Myocyte (in vitro differentiated cells): ENCODE measurements at regions not wholly inside any gene's neighbourhood (a gene's known extent, or its start where the extent isn't known, plus 50 kb on each side); places are given as distances from the start of the nearest gene placed in this dataset.

Experiments
- DNase-seq: peaks from one replicate; pipeline ENCODE4 v3.0.0-alpha.2; 2012; ENCODE audit warnings: low read depth

DNA sequence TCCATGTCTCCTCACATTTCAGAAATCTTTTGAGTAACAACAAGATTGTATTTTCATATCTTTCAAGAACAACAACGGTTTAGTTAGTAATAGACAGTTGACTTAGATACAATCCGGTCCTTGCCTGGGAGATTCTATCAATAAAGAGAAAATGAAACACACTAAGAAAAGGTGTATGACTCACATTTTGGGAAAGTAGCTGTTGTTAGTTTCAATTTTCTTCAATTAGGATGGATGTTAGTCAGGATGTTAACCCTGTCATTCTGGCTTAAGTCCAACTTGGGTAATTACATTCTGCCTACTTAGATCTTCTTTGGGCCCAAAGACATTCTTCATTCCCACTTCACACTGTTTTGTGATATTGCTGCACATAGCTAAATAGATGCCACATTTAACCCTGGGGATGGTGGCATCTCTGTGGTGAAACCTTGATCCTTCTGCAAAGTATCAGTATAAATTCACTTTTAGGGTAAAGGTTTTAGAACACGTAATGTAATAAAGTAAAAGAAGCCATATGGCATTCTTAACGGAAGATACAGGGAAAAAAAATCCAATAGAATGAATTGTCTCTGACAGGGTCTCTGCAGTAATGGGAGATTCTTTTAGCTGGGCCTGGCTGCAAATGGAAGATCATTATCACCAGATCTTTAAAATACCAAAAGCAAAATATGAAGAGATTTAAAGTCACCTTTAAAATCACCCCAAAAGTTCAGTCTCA lies 365.5 kb downstream of the FIGN start:
- no peak for DNase-seq

DNA sequence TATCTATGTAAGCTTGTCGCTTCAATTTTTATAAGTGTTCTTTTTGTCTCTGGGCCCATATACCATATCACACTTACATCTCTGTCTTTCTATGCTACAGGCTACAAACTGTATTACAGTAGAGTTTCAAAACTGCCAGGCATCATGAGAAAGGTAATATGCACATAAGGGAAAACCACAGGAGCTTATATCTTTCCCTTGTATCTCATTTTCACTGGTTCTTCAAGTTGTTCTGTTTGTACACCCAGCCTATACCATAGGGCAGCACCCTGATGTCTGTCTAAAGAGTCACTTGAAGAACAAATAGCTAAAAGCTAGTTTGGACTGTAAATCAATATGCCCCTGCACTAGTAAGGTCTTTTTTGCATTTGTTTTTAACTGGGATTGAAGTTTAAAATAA lies 366.7 kb downstream of the FIGN start:
- DNase-seq, result no peak

DNA sequence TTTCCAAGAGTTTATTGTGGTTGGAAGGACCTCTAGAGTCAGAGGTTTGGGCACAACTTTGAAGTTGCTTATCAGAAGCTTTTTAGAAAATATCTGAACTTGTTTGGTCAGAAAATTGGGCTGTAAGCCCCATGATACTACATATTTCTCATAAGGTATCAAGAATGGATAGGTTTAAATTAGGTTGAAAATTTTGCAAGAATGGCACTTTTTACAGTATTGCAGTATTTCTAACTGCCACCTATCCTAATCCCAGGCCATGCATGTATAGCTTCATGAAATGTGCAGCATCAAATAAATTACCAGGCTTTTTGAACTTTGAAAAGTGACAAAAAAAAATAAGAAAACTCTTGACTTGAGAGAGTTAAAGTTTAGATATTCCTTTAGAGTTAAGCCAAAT lies 367.2 kb downstream of the FIGN start:
- DNase-seq, result no peak

DNA sequence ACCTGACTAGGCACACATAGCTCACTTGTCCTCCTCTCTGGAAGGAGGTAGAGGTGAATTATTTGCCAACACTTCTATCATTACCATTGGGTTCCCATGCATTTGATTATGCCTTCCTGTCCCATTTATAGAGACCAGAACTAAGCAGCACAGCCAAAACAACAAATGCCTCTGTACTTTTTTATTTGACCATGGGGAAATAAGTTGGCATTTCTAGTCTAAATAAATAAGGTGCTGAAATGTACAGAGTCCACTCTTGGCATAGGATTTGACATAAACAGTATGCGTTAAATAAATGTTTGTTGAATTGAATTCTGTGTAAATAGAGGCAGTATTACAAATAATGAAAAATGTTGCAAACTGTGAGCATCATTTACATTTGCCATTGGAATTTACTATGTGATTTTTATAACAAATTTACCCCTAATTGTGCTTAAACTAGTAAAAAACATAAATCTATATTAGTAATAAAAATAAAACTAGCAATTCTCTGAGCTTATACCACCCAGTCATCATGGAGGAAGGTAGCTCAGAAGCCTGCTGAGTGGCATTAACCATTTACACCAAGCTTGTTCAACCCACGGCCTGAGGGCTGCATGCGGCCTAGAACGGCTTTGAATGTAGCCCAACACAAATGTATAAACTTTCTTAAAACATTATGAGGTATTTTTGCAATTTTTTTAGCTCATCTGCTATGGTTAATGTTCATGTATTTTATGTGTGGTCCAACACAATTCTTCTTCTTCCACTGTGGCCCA lies 367.8 kb downstream of the FIGN start:
- no peak for DNase-seq

DNA sequence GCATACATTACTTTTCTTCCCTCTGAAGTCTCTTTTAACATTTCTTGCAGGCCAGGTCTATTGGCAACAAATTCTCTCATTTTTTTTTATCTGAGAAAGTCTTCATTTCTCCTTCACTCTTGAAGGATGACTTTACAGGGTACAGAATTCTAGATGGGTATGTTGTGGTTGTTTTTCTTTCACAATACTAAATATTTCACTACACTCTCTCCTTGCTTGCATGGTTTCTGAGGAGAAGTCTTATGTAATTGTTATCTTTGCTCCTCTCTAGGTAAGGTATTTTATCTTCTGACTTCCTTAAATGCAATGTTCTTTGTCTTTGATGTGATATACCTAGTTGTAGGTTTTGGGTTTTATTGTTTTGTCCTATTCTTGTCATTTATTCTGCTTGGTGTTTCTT lies 371.1 kb downstream of the FIGN start:
- no peak for DNase-seq

DNA sequence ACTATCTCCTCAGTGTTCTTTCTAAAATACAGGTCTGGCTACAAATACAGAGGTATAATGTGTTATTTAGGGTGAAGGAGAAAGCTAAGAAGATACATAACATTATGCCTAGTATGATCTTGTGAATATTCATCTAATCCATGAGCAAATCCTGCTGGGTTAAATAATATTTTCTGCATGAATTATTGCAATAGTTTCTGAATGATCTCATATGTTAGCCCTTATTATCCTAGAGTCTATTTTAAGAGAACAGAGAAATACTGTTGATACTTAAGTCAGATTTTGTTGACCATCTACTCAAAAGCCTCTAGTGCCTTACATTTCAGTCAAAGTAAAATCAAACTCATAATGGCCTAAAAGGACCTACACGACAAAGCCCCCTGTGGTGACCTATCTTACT lies 382.3 kb downstream of the FIGN start:
- DNase-seq, result no peak

DNA sequence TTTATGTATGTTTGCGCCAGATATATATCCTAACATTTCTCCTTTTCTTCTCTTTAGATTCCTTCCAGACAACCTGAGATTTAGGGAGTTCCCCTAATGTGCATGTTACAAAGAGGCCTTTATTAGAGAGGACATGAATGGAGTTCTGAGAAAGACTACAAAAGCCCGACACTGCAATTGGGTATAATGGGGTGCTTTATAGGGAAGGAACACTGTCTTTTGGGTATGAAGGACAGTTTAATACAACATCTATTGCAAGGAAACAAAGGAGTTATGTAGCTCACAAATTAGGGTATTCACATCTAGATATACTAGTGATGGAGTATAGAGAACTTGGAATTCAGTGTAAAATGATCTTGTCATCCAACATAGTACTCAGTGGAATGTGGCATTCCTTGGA lies 383.8 kb downstream of the FIGN start:
- DNase-seq, result no peak

DNA sequence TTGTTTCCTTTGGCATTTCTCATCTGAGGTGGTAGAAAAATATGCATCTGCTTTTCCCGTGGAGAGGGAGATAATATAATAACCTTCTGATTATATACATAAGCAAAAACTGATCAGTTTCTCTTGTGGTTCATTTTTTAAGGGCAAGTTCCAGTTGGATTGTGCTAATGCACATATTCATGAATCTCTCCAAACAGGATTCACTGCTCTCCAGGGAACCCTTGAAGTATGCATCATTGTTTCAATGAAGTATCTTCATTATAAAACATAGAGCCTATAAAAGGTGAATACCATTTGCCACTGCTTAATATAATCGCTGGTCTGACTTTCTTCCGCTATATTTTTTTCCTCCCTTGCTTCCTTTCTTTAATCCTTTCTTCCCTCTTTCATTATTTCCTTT lies 384.7 kb downstream of the FIGN start:
- no peak for DNase-seq

DNA sequence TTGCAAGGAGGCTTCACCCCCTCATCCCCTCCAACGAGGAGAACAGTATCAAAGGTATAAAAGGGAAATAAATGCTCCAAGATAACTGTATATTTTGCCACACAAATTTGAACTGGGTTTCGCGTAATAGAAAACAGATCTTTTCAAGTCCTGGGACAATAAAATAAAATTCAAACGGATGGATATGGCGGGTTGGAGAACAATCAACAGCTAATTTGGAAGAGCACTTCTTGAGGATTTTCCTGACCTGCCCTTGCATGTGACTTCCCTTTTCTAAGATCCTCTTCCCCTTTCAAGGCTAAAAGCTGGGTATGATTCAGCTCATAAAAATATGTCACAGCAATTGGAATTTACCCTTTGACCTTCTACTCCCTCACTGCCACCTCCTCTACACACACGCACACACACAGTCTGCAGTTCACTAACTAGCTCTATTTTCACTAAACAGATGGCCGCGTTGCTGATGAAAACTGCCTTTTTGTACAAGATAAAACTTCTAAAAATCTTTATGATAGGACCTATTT lies 386.9 kb downstream of the FIGN start:
- DNase-seq, result peak; percentile 86

DNA sequence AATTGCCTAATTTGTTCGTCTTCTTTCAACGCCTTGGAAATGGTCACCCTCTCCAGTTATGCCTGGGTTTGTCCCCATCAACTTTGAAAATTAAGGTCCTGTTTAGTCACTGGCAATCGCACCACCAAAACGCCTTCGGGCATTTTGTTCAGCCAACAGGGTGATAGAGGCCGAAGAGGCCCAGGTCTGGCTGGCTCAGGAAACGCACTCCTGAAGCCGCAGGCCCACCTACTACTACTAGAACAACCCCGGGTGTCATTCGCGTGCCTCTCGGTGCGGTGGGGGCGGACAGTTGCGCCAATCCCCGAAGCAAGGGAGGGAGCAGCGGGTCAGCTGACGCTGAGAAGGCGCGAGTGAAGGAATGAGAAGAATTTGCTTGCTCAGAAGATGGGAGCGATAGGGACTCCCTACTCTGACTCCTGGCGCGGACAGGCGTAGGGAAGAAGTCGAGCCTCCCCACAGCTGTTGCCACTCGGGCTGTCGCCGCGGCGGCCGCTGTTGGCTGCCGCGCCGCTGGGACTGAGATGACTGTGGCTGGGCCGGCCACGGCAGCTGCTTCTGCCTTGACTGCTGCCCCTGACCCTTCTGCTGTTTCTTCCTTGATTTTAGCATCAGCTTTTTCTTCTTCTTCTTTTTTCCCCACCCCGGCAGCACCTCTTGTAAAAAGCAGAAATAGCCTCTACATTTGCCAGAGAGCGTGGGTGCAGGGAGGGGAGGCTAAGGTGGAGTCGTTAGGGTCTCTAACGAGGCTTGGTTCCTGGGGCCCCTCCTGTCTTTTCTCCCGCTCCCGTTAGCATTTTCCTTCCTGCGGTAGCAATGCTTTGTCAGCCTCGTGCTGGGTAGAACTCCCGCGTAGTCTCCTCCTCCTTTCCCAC lies 387.6 kb downstream of the FIGN start:
- peak; percentile 99 for DNase-seq

DNA sequence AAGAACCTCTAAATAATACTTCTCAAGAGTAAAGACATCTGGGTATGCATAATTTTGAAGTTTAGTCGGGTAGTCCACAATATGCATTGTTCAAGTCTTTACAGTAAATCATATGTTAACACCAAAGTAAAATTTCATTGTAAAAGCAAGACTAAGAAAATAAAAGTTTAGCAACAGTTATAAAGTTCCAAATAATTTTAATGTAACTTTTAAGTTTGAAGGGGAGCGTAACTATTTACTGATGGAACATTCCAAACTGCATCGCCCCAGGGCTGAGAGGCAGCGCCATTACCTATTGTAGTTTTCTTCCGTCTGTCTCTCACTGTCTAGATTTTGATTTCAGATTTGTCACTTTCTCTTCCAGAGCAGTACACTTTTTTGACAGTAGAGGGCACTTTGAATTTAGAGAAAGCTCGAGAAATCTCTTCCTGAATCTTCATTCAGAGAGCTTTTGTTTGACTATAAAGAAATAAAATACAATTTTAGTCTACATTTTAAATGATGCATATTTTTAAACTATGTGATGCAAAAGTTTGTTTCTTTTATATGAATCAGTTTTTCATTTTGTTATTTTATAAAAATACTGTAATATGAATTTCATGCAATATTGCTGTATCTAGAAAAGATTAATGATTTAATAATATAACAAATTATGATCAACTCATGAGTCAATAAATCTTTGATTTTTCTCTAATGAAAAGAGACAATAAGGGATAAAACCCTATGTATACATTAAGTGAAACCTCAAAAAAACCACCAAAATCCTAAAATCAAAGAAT lies 389.8 kb downstream of the FIGN start:
- peak; percentile 91 for DNase-seq

DNA sequence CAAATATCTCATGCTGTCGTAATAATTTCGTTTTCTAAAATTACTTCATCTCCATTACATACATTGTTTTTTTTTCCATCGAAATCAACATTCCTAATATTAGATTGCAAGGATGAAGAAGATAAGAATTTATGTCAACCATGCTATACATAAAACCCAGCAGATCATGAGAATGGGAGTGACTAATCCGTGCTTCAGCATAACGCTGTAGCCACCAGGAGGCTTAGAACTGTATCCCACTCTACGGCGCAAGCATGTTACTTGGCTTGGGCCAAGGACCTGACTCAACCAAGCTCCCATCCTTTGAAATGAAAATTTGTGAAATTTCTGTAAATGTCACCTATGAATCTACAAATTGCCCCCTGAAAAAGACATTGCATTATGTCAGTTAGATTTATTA lies 392.5 kb downstream of the FIGN start:
- no peak for DNase-seq

DNA sequence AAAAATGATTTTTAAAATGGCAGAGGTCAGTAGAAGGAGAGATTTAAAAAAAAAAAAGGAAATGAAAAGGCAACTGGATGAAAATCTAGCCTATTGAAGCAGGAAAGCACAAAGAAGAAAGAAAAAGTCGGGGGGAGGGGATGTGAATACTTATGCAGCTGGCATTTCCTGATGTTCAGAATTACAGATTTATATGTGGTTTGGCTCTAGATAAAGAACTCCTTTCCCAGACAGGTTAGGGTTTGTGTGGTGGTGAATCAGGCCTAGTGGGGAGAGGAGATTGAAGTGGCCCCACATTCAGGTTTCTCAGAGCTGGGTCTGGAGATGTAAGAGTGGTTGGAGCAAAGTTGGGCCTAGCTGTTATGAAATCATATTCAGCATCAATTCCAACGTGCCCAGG lies 394.4 kb downstream of the FIGN start:
- no peak for DNase-seq

DNA sequence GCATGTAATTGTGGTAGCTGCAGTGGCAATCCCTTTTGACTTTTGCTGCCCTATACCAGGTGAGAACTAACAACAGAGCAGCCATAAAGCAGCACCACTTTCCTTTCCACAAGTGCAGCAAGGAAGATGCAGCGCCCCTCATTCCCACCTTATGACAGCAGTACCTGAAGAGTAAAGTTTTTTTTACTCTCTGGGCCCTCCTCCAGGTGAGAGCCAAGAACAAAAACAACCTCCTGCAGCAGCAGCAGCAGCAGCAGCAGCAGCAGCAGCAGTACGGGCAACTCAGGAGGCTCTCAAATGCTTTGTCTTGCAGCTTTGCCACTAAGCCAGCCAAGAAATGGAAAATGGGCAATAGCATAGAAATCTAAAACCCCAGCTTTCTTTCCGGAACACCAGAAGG lies 397.5 kb downstream of the FIGN start:
- no peak for DNase-seq

DNA sequence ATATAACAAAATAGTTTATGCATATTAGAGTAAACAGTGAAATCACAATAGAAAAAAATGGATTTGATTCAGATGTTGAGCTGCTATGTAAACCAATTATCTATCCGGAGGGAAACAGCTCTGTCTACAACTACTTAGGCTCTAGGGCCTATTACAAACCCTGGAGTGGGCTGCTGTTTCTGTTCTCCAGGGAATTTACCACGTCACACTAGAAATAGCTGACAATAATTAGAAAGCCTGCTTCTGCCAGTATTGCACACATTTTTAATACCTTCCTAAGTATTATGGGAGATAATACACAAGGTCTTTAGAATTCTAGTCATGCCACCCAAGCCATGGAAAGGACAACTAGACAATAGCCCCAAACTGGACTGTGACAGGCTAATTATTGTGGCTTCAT lies 411.1 kb downstream of the FIGN start:
- no peak for DNase-seq

DNA sequence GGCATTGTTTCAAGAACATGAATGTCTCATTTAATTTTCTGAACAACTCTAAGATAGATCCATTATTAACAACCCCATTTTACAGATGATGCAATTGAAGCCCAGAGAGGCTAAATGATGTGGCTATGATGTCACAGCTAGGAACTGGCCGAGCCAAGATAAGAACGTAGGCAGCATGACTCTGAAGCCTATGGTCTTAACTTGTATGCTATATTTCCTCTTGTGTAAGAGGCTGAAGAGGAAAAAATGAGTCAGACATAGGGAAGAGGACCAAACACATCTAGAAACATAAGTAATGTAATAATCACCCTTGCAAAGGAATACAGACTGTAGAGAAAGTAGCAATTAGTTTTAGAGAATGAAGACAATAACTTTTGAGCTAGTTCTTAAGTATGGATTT lies 416.8 kb downstream of the FIGN start:
- DNase-seq, result no peak

DNA sequence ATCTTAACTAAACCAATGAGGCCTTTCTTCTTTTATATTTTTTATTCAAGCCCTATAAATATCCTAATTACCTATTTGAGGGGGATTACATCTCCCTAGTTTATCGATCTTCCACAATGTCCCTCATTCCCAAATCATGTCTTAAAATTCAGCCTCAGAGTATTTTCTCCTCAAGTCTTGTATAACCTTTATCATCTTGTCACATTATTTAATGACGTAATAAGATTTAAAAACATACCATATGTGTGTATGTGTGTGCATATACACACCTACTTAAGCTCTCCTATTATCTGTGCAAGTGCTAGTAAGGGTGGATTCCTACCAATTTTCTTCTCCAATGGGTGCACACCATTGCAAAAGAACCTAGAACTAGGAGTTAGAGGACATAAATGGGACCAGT lies 421.1 kb downstream of the FIGN start:
- DNase-seq, result no peak

DNA sequence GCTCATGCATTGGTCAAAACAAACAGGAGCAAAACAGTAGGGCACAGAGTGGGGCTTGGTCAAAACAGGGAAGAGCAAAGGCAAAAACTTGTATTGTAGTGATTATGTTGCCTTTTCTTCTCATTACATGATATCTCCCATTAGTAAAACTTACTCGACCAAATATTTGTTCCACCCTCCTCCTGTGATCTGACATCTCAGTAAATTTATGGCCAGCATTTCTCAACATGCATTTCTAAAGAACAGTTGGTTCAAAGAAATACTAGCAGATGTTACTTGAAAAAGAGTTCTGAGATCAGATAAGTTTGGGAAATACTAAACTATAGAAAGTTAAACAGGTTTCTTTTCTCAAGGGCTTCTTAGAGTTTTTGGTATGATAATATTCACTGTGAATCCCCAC lies 423.1 kb downstream of the FIGN start:
- DNase-seq, result peak; percentile 5

DNA sequence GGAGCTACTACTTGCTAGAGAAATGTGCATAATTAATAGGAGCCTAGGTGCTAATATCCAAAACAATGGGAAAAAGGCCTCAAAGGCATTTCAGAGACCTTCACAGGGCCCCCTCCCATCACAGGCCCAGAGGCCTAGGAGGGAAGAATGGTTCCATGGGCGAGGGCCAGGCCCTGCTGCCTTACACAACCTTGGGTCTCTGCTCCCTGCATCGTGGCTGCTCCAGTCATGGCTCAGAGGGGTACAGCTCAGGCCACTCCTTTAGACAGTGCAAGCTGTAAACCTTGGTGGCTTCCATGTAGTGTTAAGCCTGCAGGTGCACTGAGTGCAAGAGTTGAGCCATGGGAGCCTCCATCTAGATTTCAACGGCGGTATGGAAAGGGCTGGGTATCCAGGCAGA lies 429.2 kb downstream of the FIGN start:
- no peak for DNase-seq

DNA sequence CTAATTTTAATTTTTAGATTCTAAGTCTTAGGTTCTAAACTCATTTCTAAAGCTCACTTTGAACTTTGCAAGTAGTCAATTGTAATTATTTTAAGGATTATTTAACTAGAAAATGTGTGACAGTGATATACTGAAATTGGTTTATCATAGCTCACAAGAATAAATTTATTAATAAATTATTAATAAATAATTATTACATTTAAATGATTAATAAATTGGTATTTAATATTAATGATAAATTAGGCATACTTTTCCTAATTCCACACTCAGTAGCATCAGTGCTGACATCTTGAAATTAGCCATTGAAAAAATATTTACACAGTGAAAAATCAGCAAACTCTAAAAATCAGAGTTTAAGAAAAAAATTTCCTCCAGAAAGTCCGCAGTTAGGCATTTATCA lies 433.7 kb downstream of the FIGN start:
- no peak for DNase-seq

DNA sequence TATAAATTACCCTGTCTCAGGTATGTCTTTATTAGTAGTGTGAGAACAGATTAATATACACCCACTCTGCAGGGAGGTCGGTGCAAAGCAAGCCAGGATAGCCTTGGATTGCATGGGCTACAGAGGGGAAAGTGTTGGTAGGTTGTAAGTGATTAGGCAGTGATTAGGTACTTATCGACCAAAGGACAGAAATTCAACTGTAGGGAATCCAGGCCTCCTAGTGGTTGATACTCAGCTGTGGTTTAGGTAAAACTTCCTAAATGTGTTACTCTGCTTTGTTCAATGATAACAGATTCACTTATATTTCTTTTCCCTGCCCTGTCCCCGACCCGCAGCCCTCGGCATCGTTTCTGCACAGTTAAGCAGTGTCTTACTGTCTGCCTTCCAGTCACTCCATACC lies 444.0 kb downstream of the FIGN start:
- no peak for DNase-seq
